HG02943 (cell line): ENCODE measurements at regions not wholly inside any gene's neighbourhood (a gene's known extent, or its start where the extent isn't known, plus 50 kb on each side); places are given as distances from the start of the nearest gene placed in this dataset.

ENCODE experiments used
- ATAC-seq: cut with Tn5 transposase; IDR thresholded peaks from one replicate; pipeline ENCODE4 v1.9.1; 2021; ENCODE audit warnings: mild to moderate bottlenecking, low read depth, moderate library complexity; ENCODE audit not compliant: unreplicated experiment

DNA sequence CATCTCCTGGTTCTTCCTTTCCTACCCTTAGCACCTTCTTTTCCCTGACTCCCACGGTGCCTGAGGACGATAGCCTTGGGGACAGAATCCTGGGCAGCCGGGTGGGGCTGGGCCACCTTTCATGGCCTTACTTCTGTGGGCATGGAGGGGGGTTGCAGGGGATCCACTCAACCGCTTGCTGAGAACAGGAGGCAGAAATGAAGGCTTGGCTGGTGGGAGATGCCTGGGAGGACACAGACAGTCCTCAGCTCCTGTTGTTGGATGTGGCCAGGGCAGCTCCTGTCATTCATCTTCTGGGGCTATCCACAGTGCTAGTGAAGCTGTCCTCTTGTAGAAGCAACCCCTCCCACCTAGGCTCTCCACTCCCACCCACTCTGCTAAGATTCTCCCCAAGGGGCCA lies 95.5 kb upstream of the CELF4 start:
- ATAC-seq = no peak

DNA sequence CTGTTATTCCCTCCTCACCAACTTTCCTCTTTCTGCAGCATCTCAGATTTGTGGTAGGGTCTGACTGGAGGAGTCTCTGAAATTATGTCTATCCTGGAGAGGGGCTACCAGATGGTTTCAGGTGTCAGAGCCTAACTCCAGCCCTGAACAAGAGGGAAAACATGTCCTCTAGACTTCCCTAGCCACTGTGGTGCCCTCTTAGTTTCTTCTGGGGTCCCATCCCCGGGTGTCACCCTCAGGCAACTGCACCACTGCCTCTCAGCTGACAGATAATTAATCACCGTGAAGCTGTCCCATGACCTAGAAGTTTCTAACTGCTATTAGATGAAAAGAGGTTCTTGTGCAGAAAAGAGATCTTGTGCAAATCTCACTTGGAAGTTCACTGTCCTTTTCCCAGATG lies 95.1 kb upstream of the CELF4 start:
- no peak for ATAC-seq

DNA sequence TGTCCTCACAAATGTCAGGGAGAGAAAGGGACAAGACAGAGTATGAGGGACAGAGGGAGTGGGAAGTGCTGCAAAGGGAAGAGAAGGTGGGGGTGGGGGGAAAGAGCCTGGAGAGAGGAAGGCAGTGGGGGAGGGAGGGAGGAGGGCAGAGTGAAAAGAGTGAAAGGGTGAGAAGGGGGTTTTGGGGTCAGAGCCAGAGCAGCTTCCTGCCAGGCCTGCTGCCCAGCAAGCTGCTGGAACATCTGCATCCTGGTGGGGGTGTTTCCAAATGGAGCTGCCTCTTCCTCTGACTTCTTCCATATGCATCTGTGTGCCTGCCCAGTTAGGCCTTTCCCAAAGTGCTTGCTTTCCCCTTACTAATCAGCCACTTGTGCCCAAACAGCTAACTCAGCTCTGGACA lies 94.3 kb upstream of the CELF4 start:
- ATAC-seq = no peak

DNA sequence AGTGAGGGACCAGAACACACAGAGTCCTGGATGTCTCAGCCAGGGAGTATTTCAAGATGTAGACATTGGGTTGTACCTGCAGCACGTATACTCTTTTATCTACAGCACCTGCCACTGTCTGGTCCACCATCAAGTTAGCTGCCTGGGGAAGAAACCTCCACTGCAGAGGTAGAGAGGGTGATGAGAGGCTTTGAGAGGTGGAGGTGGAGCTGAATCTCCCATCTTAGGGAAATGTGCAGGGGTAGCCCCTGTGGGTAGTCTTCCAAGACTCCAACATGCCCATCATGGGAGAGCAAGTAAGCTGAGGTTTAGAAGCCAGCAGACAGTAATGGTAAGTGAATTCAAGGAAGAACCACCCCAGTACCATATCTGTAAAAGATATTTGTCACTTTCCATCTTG lies 93.3 kb upstream of the CELF4 start:
- no peak for ATAC-seq

DNA sequence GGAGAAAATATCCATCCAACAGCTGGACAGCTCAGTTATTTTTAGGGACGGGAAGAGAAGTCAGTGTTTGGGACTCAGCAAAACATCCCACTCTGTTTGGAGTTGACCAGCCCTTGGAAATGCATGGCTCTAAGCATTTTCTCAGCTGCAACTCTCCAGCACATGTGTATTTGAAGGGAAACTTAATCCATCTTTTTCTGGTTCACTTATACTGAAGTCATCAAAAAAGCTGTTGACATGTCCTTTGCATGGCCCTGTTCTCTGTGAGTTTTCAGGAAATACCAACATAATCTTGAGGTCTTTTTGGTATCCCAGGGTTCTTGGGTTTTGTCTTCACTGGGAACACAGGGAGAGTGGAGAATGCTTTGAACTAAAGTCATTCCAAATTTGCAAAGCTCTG lies 91.9 kb upstream of the CELF4 start:
- ATAC-seq = no peak

DNA sequence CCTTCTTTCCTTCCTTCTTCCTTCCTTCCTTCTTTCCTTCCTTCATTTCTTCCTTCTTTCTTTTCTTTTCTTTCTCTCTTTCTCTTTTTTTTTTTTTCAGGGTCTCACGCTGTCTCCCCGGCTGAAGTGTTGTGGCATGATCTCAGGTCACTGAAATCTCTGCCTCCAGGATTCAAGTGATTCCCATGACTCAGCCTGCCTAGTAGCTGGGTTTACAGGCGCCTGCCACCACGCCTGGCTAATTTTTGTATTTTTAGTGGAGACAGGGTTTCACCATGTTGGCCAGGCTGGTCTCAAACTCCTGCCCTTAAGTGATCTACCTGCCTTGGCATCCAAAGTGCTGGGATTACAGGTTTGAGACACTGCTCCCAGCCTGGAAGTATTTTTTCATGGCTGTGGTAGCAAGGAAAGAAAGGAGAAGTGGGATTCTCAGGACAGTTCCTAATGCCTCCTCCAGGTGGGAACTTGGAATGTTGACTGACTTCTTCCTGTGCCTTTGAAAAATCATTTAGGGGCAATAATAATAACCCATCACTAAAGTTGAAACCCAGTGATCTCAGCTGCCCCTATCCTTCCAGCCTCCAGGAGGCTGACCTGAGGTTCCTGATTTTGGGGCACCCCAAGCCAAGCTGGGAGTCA lies 89.3 kb upstream of the CELF4 start:
- no peak for ATAC-seq

DNA sequence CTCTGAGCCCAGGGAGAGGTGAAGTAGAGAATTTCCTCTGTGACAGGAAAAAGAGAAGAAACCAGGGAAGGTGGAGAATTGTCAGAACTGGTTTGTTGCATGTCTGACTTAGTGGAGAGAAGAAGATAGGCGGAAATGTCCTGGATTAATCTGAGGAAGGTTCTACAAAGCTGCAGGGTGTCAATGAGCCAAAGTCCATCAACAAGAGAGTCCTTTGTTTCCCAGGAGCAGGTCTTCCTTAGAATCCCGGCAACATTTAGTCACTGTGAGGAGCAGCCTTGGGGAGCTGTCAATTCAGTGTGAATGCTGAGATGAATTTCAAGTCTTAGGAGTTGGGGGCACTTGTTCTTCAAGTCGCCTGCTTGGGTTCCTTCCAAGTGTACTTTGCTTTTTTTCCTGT lies 88.4 kb upstream of the CELF4 start:
- ATAC-seq = no peak

DNA sequence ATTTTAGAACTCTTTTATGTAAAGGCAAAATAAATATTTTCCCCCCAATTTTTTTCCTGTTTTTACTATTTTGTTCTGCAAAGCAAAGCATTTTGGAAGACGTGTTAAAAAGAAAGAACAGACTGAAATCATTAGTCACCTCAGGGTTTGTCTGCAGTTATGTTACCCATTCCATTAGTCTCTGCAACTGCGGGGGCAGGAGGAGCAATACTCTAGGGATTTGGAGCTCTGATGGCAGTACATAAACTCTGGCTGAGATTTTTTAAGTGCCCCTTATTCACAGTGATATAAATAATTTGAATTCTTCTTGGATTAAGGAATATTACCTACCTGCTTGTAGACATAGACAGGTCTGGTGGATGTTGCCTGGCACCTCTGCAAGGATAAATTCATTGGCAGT lies 88.0 kb upstream of the CELF4 start:
- no peak for ATAC-seq

DNA sequence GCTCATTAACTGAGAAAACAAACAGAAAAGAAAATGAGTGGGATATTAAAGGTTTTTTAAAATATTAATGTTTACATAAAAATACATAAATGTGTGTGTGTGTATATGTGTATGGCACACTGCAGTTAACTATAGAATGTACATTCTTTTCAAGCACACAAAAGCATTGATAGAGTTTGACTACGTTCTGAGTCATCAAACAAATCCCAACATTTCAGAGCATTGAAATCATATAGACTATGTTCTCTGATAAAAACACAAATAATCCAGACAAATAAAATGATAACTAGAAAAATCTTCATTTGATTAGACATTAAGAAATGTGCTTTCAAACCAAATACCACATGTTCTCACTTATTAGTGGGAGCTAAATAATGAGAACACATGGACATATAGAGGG lies 84.3 kb upstream of the CELF4 start:
- no peak for ATAC-seq

DNA sequence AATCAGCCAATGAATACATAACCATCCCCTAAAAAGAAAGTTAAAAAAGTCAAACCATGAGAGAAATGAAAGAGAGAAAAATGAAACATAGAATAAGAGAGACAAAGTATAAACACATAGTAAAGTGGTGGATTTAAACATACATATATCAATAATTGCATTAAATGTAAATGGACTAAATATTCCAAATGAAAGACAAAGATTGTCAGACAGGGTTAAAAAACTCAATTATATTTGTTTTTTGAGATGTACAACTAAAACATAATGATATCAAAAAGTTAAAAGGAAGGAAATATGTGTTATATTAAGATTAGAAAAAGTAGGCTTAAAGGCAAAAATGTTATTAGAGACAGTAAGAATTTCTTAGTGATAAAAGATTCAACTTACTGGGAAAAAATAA lies 83.8 kb upstream of the CELF4 start:
- no peak for ATAC-seq

DNA sequence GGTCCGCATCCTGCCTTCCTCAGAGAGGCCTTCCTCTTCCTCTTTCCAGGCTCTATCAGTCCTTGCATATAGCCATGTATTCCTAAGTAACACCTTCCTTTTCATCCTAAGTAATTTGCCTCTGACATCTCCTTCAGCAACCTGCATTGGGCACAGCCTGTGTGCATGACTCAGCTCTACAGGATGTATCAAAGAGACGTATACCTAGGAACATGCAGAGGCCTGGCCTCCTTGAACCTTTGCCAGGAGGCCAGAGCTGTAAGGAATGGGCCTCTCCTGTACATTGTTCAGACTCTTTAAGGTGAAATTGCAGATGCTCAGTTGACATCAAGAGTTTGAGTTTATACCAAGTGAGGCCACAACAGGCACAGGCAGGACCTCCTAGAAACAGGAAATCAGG lies 76.0 kb upstream of the CELF4 start:
- no peak for ATAC-seq

DNA sequence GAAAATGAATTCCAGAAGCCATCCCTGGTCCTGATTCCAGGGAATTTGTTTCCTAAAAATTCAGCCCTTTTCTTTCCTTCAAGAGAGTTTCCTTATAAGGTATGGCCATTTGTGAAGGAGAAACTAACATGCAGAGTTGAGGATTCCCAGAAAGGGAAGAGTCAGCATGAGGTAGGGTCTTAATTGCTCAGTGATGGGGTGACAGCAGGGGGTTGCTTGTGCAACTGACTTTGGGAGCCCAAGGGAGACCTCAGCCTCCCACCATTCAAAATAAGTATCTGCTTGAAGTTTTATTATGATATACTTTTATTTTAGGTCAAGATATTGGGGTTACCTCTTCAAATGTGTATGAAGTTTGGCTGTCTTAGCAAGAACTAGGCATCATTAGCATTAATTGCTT lies 74.9 kb upstream of the CELF4 start:
- no peak for ATAC-seq

DNA sequence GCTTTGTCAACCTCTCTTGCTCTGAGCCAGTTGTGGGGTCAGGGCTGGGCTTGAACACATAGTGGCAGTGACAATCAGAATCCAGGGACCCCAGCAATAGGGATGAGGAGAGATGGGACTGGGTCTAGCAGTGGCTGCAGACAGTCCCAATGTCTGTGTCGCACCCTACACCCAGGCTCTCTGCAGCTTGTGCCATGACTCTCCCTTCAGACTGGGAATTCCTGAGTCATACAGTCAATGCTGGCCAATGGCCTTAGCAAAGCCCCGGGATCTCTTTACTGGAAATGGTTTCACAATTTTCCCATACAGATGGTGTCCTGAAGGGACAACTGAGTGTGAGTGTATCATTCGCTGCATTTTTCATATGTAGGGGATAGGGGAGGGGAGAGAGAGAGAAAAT lies 74.2 kb upstream of the CELF4 start:
- ATAC-seq = no peak

DNA sequence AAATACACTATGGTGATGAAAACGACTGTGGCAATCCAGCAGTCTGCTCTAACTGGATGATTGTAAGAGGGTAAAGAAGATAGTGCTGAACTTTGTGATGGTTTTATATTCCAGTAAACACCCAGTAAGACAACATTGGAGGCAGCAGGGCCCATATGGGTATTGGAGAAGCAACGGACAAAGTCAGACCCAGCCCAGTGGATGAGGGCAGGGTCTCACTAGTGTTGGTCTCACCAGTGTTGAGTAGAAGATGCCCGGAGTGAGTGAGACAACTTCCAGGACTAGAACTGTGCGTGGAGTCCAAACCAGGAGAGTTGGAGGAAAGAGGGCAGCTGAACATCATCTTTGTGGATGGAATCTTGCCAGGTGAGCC lies 71.9 kb upstream of the CELF4 start:
- ATAC-seq = no peak

DNA sequence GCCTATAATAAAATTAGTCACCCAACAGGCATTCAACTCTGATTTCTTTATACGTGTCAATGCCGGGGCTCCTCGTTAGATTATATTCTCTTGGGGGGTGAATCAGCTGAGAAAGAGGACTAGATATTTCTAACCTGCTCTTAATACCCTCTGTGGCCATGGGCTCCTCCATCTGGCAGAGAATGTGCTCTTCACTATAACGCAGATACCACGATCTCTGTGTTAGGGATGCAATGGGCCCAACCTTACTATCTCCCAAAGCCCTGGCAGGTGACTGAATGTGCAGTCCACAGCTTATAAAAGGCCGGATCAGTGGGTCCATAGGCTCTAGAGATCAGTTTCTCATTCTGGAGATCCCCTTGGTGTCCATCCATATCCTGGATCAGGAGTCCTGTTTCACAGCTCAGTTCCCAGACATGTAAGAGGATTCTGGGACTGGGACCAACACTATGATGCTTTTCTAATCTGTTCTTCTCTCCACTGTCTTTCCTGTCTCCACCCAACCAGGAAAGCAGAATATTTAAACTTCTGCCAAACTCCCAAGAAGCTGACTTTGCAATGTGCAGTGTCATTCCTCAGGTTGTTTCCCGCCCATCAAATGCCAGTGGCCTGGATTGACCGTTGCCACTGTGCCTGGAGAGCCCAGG lies 71.4 kb upstream of the CELF4 start:
- no peak for ATAC-seq

DNA sequence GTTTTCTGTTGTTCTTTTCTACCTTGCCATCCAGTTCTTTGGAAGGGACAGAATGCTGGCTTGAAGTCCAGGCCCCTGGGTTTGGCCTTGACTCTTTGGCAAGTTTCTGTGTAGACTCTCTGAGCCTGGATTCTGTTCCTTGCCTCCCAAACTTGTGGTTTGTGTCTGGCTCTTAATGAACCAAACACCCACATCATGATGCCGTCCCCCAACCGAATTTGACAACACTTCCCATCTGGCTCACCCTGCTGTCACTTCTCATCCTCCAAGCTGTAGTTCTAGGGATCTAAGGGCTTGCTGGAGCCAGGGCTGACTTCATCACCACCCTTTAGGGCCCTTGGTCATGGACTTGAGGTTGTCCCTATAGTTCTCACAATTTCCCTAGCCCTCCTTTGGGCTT lies 68.9 kb upstream of the CELF4 start:
- no peak for ATAC-seq

DNA sequence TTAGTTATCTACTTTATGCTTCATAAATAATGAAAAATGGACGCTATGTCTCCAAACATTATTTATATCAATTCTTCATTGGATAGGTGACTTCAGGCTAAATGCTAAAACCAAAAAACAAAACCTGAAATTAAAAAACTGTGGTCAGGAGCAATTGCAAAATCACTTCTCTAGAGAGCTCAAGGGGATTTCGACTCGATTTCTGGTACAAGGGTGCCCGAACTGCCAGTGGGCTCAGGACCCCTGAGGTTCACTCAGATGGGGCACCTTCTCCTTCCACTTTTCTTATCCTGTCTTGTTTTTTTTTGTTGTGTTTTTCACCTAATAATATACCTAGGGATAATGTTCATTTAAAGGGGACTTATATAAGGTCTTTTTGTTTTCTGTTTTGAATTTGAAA lies 65.8 kb upstream of the CELF4 start:
- ATAC-seq = no peak

DNA sequence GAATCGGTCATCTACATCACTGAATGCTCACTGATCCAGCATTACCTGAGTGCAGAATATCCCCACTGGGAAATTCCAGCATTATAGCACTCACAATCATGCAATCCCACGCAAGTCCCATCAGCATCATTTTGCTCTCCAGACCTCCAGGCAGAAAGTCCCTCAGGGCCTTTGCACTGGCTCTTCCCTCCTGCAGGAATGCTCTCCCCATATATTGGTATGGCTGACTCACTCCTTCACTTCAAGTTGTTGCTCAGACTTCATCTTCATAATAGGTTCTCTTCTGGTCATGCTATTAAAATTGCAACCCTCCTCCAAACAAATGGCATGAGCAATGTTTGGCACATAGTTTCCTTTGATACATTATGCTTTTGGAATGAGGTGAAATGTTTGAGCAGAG lies 64.7 kb upstream of the CELF4 start:
- no peak for ATAC-seq

DNA sequence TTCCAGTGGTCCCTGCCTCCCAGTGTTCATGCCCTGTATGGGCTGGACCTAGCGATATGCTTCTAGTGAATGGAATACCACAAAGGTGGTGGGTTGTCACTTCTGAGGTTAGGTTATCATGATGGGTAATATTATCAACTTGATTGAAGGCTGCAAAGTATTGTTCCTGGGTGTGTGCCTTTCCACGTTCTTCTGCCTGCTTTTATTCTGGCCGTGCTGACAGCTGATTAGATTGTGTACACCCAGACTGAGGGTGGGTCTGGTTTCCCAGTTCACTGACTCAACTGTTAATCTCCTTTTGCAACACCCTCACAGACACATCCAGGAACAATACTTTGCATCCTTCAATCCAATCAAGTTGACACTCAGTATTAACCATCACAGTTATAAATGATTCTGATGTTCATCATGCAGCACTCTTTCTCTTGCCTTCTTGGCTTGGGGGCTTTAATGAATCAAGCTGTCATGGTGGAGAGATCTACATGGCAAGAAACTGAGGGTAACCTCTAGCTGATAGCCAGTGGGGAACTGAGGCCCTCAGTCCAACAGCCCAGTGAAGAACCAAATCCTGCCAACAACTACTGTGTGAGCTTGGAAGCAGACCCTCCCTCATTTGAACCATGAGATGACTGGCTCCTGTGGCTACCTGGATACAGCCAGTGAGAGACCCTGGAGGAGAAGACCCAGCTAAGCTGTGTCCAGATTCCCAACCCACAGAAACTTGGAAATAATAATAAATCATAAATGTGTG lies 63.0 kb upstream of the CELF4 start:
- no peak for ATAC-seq

DNA sequence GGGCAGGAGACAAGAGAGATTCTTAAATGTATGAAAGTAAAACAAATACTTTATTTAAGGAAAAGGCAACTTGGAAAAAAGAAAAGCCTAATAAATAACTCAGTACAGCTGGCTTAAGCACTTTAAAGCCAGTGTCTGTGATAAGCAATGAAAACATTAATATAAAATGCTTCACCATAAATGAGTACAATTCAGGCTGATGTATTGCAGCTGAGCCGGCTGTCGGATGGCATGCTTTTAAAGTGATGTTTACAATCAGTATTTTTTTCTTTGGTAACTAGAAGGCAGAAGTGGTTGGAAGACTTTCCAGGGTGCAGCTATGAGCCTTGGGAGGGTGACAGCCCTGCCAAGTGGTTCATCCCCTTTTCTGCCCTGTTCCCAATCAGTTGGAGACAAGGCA lies 58.7 kb upstream of the CELF4 start:
- no peak for ATAC-seq

DNA sequence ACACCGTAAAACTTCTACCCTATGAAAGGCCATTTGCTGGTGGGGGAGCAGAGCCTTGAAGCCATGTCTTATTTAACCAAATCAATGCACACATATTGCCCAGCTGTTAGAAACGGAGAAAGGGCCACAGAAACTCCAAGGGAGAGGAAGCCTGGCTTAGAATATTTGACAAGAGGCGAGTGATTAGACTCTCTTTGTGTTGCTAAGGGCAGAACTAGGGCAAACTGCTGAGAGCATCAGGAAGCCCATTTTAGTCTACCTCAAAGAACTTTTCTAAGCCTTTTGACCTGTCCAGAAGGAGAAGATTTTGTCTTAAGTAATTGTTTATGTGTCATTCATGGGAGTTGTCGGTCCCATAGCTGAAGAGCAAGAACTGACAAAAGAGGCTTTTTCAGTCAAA lies 54.4 kb upstream of the CELF4 start:
- ATAC-seq = no peak

DNA sequence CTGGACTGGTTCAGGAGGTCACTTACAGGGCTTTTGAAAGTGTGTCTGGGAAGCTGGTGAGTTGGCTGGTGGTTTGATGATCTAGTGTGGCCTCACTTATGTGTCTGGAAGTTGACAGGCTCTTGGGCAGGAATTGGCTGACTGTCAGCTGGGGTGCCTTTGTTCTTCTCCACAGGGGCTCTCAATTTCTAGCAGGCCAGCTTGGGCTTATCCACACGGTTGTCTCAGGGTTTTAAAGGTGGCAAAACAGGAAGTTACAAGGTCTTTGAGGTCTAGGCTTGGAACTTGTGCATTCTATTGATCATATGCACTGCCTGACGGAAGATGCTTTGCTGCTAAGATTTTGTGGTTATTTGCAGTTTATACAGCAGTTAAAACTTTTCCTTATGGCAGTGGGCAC lies 52.0 kb upstream of the CELF4 start:
- ATAC-seq = no peak
